Right forelimb (tissue), 1 donor: ENCODE measurements at regions not wholly inside any gene's neighbourhood (a gene's known extent, or its start where the extent isn't known, plus 50 kb on each side); places are given as distances from the start of the nearest gene placed in this dataset.
"Not testable (repeated sequence)": the region's sequence is repeated elsewhere in the genome, so short reads cannot be mapped to it uniquely, and the experiment has no call there.

Experiments
- DNase-seq: peaks from one replicate; pipeline ENCODE4 v3.0.0-alpha.2; 2018

DNA sequence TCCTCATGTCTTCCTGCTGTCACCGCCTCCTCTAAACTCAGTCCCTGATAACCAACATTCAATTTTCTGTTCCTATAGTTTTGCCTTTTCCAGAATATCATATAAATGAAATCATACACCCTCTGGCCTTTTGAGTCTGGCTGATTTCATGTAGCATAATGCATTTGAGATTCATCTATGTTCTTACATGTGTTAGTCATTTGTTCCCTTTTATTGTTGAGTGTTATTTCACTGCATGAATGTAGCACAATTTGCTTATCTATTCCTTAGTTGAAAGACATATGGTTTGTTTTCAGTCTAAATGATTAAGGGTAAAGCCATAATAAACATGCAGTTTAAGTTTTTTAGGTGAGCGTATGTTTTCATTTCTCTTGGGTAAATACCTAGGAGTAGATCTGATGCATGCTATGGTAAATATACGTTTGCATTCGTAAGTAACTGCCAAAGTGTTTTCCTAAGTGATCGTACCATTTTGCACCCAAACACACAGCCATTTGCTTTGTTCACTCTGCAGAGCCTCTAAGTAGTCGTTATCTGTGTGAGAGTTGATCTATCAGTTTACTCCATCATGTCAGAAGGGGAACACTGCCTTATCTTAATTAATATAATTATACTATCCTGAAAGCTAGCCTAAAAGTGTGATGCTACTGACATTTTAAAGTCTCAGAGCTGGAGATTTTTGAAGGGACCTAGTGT is 460.8 kb downstream of the DMAC1 start:
- no peak for DNase-seq

DNA sequence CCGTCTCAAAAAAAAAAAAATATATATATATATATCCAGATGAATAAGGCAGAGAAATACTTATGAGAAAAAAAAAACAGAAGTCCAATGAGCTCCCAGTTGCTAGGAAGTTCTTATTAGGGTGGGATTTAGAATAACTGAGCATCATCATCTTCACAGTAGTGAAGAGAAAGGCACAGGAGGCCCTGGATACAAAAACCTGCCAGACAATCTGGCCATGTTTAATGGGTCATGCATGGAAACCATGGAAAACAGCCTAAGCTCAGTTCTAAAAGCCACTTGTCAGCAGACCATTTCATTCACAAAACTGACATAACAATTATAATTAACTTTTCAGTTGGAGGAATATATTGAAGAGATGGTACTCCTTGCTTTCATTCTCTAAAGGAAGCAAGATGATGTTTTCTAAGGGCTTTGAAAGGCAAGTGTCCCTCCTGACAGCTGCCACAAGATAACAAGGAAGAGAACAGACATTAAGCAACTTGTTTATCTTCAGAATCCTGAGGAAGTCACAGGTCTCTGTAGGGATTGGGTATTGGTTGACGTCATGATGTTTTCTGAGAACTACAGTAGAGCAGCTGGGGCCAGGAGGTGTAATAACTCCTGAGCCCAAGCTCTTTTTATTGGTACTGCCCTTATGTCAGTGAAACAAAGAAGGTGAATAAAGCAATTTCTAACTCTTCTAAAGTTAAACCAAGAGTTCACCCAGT is 463.1 kb downstream of the DMAC1 start:
- DNase-seq: no peak

DNA sequence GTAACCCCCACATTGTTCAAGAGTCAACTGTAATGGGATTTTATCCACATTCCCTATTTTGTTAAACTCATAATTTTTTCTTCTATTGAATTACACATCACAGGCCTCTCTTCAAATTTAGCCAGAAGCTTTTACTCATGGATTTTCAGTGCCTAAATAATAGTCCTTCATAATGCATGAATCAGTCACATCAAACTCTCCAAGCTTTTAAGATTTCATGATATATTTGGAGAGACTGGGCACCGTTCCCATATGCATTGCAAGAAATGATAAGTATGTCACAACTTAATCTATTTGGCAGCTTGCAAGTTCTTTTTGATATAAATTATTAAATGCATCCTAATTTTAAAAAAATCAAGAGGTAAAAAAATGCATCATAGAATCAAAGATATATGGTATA is 465.9 kb downstream of the DMAC1 start:
- no peak for DNase-seq

- no peak for DNase-seq
Observed at GRCh38 chr9:7332780-7333179, 466.8 kb downstream of the DMAC1 start.

- no peak for DNase-seq
Observed at GRCh38 chr9:7328453-7328852, 471.1 kb downstream of the DMAC1 start.

- no peak for DNase-seq
Observed at GRCh38 chr9:7325995-7326394, 473.6 kb downstream of the DMAC1 start.

DNA sequence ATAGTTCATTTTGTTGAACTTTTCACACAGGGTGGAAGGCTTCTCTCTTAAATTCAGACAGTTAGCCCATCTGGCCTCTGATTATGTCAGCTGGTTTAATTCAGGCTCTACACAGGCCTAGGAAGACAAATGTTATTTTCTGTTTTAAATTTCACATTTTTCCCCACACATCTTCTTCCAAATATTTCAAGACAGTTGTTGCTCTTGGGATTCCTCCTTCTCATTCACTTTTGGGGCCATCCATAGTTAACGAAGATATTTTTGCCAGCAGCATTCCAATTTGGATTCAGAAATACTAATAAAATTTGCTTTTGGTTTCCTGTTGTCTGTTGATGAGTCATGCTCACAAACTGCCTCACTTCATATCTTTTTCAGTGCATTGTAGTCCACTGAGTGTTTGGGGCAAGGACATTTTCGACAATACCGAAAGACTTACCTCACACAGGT is 475.4 kb downstream of the DMAC1 start:
- DNase-seq: no peak

DNA sequence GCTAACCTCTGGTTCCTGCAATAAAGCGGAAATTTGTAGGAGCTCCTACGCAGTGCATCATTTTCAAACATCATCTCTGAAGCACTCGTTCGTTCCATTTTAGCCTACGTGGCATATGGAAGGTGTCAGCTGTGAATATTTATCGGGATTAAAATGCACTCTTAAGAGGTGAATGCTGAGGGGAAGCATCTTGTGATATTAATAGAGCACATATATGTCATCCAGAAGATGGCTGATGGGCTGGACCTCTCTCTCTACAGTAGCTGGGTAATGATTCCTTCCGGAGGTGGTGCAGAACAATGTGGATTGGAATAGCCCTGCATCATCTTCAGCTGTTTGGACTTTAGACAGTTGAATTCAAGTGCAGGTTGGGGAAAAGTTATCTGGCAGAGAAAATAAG is 478.7 kb downstream of the DMAC1 start:
- DNase-seq: no peak

- DNase-seq: no peak
Observed at GRCh38 chr9:7320139-7320538, 479.4 kb downstream of the DMAC1 start.

DNA sequence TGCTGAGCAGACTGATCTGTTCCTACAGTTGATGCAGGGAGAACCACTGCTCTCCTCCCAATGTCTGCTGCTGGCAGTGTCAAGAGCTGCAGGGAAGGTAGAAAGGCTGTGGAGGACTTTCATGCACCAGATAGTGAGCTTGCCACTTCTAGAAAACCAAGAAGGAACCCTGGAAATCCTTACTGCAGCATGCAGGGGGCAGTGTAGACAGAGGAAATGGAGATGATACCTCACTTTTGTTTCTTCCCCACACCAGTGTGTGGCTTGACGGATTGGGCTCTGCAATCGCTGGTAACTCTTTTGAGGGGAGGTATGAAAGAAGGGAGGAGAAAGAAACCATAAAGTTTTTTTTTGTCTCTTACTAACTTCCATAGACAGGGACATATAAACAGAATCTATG is 480.7 kb downstream of the DMAC1 start:
- no peak for DNase-seq

DNA sequence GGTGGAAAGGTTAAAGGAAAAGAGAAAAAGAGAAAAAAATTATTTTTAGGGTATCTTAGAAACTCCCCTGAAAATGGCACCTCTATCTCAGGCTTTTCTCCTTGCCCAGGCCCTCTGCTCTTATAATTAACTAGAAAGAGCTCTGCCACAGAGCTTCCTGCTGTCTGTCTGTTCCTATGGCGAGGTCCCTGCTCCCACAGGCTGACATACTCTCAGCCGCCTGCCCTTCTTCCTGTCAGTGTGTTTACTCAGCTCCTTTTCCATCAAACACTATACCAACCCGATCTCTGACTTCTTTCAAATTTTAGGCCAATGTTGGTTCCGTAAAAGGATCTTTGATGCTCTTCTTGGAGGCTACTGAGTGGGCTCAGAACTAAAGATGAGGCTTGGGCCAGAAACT is 482.6 kb downstream of the DMAC1 start:
- DNase-seq: no peak

- DNase-seq: no peak
Observed at GRCh38 chr9:7316166-7316795, 483.3 kb downstream of the DMAC1 start.

DNA sequence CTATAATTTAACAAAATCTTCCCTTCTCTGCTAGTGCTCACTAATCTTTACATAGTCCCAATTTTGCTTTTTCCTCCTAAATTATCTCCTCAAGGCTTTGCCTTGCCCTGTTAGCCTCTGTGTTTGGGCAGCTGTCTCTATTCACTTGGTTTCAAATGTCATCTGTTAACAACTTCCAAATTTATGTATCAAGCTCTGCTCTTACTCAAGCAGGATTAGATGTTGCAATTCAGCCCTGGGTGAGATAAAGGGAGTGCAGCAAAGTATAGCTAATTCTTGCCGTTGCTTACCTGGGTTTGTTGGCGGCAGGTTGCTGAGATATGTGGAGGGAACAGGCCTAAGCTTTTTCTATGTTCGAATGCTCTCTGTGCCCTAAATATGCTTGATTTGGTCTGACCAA is 483.8 kb downstream of the DMAC1 start:
- no peak for DNase-seq

DNA sequence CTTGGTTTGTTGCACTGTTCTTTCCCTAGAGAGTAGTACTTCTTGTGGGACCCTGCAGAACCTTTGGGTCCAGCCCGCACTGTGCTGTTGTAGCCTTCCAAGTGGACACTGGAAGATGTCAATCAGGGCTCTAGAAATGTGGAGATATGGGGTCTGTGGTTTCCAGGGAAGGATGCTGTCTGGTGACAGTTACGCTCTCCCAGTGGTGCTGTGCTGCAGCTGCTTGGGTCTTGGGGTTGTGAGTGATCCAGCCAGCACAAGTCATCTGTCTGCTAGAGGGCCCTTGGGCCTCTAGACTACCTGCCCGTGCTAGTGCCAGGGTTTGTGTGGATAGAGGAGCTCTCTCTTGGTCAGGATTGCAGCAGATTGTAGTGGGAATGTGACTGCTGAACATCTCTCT is 484.5 kb downstream of the DMAC1 start:
- no peak for DNase-seq

- no peak for DNase-seq
Observed at GRCh38 chr9:7313389-7313788, 486.2 kb downstream of the DMAC1 start.

GRCh38 chr9:7309051-7309450 is 490.5 kb downstream of the DMAC1 start:
- not testable (repeated sequence) for DNase-seq

DNA sequence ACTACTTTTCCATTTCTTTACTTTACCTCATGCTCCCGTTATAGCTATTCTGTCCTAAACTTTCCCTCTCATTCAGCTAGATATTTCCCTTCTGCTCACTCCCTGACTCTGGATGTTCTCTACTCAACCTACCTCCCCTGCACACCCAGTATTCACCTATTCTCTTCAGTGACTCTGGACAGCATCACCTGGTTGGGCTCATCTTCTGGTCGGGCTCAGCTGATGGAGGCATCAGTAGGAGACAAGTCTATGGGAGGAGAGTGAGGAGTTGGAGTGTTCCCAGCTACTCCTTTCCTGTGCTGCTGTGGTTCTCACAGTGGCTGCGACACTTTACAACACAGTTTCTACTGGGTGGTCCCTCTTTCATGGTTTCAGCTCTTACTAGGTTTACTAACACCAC is 493.9 kb downstream of the DMAC1 start:
- DNase-seq: no peak

GRCh38 chr9:7304627-7304995 is 495.0 kb downstream of the DMAC1 start:
- DNase-seq: no peak

DNA sequence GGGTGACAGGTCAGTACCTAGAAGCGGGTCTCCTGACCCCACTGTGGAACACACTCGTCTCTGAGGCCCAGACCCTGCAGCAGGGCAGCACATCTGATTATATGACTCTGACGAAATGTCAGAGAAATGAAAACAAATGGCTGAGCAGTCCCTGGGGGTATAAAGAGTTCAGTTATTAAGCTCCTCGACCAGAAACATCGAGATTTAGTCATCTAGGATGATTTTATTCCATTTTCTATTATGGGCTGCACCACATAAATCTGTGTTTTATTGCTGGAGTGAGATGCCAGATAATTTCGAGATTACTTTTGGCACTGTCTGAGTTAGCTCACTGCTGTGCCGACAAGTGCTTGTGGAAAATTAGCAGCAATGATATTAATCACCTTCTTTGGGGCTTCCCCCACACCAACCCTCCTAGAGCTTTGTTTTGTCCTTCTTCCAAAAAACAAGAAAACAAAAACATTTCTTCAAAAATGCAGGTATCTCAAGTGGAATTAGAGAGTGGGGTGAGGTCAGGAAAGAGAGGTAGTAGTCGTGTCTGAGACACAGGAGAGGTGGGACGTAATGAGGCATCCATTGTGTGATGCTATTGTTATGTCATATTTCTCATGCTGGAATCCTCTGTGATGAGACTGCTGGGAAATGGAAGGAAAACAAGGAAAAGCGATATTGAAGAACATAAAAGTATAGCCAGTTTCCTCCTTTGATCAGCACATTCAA is 495.5 kb downstream of the DMAC1 start:
- no peak for DNase-seq

- DNase-seq: no peak
Observed at GRCh38 chr9:7300484-7300883, 499.1 kb downstream of the DMAC1 start.

DNA sequence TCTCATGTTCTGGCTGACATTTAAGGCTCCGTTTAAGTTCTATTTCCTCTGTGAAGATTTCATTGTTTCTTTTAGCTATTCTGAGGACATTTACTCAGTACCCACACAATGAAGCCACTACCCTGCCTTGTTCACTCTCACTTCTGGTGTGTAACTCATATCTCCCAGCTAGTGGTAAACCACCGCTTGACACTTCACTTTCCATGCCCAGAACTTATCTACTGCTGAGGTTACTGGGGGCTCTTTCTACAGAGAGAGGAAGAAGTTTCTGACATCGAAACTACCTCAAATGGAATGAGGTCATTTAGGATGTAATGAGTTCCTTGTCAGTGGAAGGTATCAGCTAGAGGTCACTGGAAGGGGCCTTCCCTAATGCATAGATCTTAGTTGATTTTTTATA is 501.5 kb downstream of the DMAC1 start:
- no peak for DNase-seq

DNA sequence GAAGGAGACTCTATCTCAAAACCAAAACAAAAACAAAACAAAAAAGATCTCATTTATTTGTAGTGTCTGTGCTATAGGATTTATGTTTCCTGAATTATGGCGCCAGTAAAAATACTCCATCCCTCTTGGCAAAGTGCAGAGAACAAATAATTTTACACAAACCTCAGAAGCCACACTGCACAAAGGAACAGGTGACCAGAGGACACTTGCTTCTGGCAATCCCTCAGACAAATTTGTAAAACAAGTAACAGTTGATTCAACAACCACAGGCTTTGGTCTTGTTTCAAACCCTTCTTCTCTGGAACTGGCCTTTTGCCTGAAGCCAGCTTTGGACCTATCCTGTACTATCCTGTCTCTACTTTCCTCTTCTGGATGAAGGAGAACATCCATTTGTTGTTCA is 502.1 kb downstream of the DMAC1 start:
- no peak for DNase-seq

- DNase-seq: no peak
Observed at GRCh38 chr9:7293091-7293490, 506.5 kb downstream of the DMAC1 start.

DNA sequence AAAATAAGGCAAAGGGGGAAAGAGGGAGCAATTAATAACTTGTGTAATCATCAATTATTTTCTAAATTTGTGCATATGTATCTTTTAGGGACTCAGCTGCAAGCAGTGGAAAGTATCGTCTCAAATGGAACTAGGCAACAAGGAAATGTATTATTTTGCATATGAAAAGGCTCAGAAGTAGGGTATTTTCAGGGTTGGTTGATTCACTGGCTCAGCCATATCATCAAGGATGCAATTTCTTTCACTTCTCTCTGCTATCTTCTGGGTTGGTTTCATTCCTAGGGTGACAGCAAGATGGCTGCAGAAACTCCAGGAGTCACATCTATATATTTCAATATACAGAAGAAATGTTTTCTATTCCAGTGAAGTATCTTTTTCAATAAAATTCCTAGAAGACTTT is 509.8 kb downstream of the DMAC1 start:
- no peak for DNase-seq
